NT2/D1 (cell line): ENCODE measurements at regions not wholly inside any gene's neighbourhood (a gene's known extent, or its start where the extent isn't known, plus 50 kb on each side); places are given as distances from the start of the nearest gene placed in this dataset.

ENCODE experiments used
- DNase-seq: peaks from one replicate; pipeline ENCODE4 v3.0.0-alpha.2; 2011; ENCODE audit warnings: low read depth, low spot score
- H3K27me3 ChIP-seq: 2 replicates; pipeline ENCODE4 v1.6.0; 2011; ENCODE audit warnings: mild to moderate bottlenecking; ENCODE audit not compliant: insufficient read length, insufficient read depth
- H3K36me3 ChIP-seq: 2 replicates; pipeline ENCODE4 v1.6.1; 2011; ENCODE audit warnings: mild to moderate bottlenecking, low read length, mixed read lengths; ENCODE audit not compliant: insufficient read depth, insufficient read length
- H3K4me1 ChIP-seq: 2 replicates; pipeline ENCODE4 v1.5.1; 2011; ENCODE audit not compliant: insufficient read depth, insufficient read length
- H3K4me3 ChIP-seq: 2 replicates; pipeline ENCODE4 v1.5.1; 2011; ENCODE audit warnings: low read depth; ENCODE audit not compliant: insufficient read length
- H3K9ac ChIP-seq: 2 replicates; pipeline ENCODE4 v1.6.0; 2011; ENCODE audit warnings: low read depth; ENCODE audit not compliant: insufficient read length
- H3K9me3 ChIP-seq: 2 replicates; pipeline ENCODE4 v1.5.1; 2011; ENCODE audit warnings: mild to moderate bottlenecking, low read length; ENCODE audit not compliant: insufficient read depth
- SUZ12 ChIP-seq: IDR thresholded peaks from 2 replicates; pipeline ENCODE4 v1.6.1; 2011; ENCODE audit not compliant: insufficient read length, insufficient read depth; ENCODE audit errors: extremely low read depth
- YY1 ChIP-seq: IDR thresholded peaks from 2 replicates; pipeline ENCODE4 v1.6.1; 2011; ENCODE audit not compliant: insufficient read length, insufficient read depth
- ZNF274 ChIP-seq: IDR thresholded peaks from 2 replicates; pipeline ENCODE4 v1.6.1; 2011; ENCODE audit warnings: mild to moderate bottlenecking, low read depth, low read length

DNA sequence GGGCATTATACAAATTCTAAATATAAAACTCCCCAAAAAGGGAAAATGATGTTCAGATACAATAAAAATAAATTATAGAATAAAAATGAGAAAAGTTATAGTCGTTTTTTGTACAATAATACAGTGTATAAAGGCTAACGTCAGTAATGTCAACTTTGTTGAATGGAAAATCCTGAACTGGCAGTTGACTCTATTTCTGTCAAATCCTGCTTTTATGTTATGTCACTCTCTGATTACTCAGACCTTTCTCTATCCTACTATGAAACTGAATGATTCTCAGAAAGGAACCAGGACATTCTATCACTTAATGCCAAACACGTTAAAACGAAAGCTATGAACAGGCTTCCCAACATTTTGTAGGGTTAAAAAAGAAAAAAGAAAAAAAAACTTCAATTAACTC is 636.4 kb downstream of the USP25 start:
- no peak for DNase-seq
- no peak for TF ChIP-seq YY1
- TF ChIP-seq SUZ12 = no peak
- no peak for TF ChIP-seq ZNF274

DNA sequence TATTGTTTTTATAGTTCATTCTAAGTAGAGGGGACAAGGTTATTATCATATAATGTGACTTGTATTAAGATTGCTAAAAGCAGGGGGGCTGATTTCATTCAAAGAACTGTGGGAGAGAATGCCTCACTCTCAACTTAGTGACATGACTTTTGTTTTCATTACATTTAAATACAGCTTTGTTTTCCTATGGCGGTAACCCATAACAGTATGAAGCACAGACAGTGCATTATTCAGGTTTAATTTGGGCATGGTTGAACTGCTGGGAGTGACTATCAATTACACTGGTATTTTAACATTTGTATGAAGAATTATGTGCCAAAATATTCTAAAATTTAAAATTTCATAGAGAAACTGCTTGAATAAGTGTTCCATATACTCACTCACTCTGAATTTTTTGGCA is 637.3 kb downstream of the USP25 start:
- Histone ChIP-seq H3K9ac (no peak overlapping the region), H3K9me3 (no peaks in the 10 kb centered on the region), H3K4me1 (no peaks in the 10 kb centered on the region), H3K36me3 (no peaks in the 10 kb centered on the region), H3K27me3 (no peaks in the 10 kb centered on the region), H3K4me3 (no peak overlapping the region)
- TF ChIP-seq ZNF274 (no peak), YY1 (no peak), SUZ12 (no peak)
- no peak for DNase-seq

More for the DNA sequence above, 636.4 kb downstream of the USP25 start:
- no peak overlapping the region for H3K4me3 ChIP-seq
- no peaks in the 10 kb centered on the region for H3K27me3 ChIP-seq
- no peaks in the 10 kb centered on the region for H3K4me1 ChIP-seq
- no peak overlapping the region for H3K9ac ChIP-seq
- no peaks in the 10 kb centered on the region for H3K9me3 ChIP-seq
- no peaks in the 10 kb centered on the region for H3K36me3 ChIP-seq

DNA sequence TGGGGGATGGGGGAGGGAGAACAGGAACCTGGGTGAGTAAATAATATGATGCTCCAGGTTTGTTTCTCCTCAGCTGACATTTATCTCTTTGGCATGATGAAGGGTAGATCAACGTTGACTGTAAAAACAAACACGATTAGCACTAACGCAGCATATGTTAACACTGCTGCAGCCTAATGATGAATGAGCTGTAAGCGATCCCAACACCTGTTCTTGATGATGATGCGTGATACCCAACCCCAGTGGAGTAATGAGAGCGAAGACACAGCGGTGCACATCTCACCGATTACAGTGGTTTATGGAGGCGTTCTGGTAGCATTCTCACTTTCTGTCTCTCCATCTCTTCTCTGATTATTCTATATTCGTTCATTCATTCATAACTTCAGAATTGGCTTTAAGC is 640.4 kb downstream of the USP25 start:
- no peaks in the 10 kb centered on the region for H3K36me3 ChIP-seq
- no peak overlapping the region for H3K9ac ChIP-seq
- no peak overlapping the region for H3K4me3 ChIP-seq
- no peaks in the 10 kb centered on the region for H3K9me3 ChIP-seq
- no peaks in the 10 kb centered on the region for H3K27me3 ChIP-seq
- DNase-seq = no peak
- no peaks in the 10 kb centered on the region for H3K4me1 ChIP-seq
- TF ChIP-seq YY1 (no peak), ZNF274 (no peak), SUZ12 (no peak)

DNA sequence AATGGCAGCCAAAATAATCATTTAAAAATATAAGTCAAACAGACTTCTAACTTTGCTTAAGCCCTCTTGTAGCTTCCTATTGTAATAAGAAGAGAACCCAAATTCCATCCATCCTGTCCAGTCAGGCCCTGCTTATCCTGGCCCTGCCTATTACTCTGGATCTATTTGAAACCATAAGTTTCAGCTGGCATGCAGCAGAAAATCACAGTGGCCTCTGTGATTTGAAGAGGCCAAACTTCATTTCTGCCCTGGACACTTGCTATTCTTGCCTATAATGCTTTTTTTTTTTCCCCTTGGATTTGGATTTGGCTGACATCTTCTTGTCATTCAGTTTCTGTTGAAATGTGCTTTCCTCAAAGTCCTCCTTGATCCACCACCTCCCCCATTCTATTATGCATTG is 642.8 kb downstream of the USP25 start:
- Histone ChIP-seq H3K4me1 (no peaks in the 10 kb centered on the region), H3K36me3 (no peaks in the 10 kb centered on the region), H3K4me3 (no peak overlapping the region), H3K9me3 (no peaks in the 10 kb centered on the region), H3K9ac (no peak overlapping the region), H3K27me3 (no peaks in the 10 kb centered on the region)
- no peak for TF ChIP-seq SUZ12
- TF ChIP-seq YY1 = no peak
- TF ChIP-seq ZNF274 = no peak
- DNase-seq = no peak

DNA sequence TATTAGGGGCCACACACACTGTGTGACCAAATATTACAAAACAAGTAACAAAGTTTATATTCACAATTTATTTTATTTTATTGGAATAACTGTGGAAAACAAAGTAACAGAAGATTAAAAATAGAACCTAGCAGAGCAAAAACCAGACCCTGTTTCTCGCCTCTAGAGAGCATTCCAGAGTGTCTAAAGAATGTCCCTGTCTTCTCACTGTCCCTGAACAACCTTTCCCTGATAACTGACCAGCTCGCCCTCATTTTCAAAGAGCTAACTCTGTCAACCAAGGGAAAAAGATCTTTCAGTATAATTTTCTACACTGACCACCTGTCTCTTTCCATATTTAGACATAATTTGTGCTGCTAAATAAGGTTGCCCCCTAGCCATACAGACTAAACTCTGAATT is 646.9 kb downstream of the USP25 start:
- Histone ChIP-seq H3K9ac (no peak overlapping the region), H3K4me3 (no peak overlapping the region), H3K36me3 (no peaks in the 10 kb centered on the region), H3K27me3 (no peaks in the 10 kb centered on the region), H3K4me1 (no peaks in the 10 kb centered on the region), H3K9me3 (no peaks in the 10 kb centered on the region)
- DNase-seq = no peak
- TF ChIP-seq SUZ12 = no peak
- TF ChIP-seq ZNF274 = no peak

DNA sequence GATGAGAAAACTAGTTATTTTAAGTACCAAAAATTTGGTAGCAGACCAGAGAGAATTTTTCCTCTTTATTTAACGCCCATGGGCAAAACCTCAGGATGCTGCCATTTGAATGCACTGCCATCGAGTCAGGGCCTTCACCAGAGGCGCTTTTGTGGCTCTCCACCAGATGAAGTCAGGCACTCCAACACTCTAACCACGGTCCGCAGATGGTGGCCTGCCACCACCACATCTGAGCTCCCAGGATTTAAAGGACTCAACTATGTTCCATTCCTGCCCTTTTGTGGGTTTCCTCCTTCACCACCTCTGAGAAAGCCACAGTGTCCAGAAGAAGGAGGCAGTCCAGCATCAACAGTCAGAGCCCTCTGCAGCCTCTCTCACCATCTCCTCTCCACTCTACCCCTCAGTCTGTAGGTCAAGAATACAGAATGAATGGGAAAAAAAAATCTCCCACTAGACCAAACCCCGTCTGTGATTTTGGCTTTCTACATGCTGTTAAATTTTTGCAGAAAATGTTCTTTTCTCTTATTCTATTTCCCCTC is 647.4 kb downstream of the USP25 start:
- TF ChIP-seq SUZ12 (no peak), YY1 (no peak), ZNF274 (no peak)
- no peak overlapping the region for H3K9ac ChIP-seq
- no peak overlapping the region for H3K4me3 ChIP-seq
- H3K36me3 ChIP-seq = no peaks in the 10 kb centered on the region
- H3K27me3 ChIP-seq = no peaks in the 10 kb centered on the region
- no peaks in the 10 kb centered on the region for H3K9me3 ChIP-seq
- DNase-seq = no peak
- H3K4me1 ChIP-seq = no peaks in the 10 kb centered on the region

DNA sequence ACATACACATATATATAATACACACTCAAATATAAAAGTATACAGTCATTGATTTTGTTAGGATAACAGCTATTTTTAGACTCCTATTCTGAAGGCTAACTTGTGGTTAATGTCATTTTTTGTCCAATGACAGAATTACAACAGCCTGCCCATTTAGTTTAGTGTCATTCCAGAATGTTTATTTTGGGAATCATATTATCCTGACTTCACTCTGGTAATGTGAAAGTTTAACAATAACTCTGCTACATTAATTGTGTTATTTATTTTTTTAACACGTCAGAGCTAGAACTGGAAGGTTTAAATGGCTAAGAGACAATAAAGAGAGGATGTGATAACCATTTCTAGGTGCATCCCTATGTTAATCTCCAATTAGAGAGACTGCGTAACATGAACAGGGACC is 648.1 kb downstream of the USP25 start:
- no peaks in the 10 kb centered on the region for H3K4me1 ChIP-seq
- no peaks in the 10 kb centered on the region for H3K27me3 ChIP-seq
- TF ChIP-seq YY1 = no peak
- no peak for TF ChIP-seq ZNF274
- no peak for TF ChIP-seq SUZ12
- H3K9me3 ChIP-seq = no peaks in the 10 kb centered on the region
- no peak overlapping the region for H3K9ac ChIP-seq
- H3K36me3 ChIP-seq = no peaks in the 10 kb centered on the region
- DNase-seq = no peak
- H3K4me3 ChIP-seq = no peak overlapping the region
